DMS 273 (cell line): ENCODE measurements at regions not wholly inside any gene's neighbourhood (a gene's known extent, or its start where the extent isn't known, plus 50 kb on each side); places are given as distances from the start of the nearest gene placed in this dataset.
"Not testable (repeated sequence)": the region's sequence is repeated elsewhere in the genome, so short reads cannot be mapped to it uniquely, and the experiment has no call there.

Experiments
- DNase-seq: peaks from one replicate; lab custom pipeline; 2025; ENCODE audit not compliant: unreplicated experiment; lab: John Stamatoyannopoulos, UW

DNA sequence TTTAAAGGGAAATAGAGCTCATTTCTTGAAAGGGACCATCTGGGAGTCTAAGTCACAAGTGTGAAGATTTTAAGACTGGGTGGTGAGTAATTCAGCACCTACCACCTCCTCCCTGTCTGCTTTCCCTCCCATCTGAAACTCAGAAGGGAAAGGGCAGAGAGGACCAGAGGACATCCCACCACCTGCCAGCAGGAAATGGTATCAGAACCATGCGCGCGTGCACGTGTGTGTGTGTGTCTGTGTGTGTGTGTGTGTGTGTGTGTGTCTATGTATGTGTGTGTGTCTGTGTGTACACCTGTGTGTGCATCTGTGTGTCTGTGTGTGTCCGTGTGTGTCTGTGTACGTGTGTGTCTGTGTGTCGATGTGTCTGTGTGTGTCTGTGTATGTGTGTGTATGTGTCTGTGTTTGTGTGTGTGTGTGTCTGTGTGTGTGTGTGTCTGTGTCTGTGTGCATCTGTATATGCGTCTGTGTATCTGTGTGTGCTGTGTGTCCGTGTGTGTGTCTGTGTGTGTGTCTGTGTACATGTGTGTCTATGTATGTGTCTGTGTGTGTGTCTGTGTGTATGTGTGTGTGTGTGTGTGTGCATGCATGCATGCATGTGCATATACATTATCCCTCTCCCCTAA is 76.8 kb downstream of the ZFP36L2 start:
- DNase-seq, result no peak

DNA sequence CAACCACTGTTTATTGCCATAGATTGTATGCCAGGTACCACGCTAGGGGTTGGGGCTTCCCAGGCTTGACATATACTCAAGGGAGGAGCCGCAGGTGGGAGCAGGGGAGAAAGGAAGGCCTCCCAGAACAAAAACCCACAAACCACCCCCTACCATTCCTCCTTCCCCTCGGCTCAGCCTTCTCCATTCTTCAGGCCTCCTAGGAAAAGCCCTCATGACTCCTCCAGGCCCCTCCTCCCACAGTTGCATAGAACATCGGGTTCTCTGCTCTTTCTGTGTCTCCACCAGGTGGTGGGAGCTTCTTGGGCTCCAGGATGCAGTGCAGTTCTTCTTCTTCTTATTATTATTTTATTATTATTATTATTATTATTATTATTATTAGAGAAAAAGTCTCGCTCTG is 80.3 kb downstream of the ZFP36L2 start:
- DNase-seq, result no peak

DNA sequence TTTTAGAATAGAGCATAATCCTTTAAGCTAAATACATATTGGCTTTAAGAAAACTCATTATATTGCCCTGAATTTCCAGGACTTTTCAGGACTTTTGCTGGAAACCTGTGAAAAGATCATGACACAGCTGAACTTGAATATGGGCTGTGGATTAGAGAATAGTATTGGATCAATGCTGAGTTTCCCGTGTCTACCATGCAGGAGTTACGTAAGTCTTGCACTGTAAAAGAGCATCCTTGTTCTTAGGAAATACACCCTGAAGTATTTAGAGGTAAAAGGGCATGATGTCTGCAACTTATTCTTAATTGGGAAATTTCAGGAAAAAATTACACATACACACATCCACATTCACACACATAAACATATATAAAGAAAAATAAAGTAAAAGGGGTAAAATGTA is 82.1 kb downstream of the ZFP36L2 start:
- no peak for DNase-seq

DNA sequence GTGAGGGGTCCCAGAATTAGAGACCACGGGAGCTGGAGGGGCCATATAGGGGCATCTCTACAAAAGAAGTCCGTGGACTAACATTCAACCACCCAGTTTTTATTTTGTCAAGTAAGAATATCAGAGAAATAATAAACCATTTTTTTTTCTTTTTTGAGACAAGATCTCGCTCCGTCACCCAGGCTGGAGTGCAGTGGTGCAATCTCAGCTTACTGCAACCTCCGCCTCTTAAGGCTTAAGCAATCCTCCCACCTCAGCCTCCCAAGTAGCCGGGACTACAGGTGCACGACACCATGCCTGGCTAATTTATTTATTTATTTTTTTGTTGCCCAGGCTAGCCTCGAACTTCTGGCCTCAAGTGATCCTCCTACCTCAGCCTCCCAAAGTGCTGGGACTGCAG is 82.7 kb downstream of the ZFP36L2 start:
- no peak for DNase-seq

DNA sequence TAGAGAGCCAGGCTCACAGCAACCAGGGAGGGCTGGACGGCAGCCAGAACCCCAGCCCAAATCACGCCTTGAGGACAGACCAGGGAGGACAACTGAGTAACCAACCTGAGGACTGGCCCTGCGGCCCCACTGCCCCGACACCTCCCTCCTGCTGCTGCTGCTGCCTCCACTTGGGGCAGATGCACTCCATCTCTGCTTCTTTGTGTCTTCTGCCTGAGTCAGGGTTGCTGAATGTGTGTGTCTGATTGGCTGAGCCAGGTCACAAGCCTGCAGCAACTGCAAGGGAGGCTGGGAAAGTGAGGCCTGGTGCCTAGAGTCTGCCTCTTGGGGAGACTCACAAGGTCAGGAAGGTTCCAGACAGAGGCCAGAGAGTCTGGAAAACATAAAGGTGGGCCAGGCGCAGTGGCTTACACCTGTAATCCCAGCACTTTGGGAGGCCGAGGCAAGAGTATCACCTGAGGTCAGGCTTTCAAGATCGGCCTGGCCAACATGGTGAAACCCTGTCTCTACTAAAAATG is 83.4 kb downstream of the ZFP36L2 start:
- peak; percentile 17 for DNase-seq

DNA sequence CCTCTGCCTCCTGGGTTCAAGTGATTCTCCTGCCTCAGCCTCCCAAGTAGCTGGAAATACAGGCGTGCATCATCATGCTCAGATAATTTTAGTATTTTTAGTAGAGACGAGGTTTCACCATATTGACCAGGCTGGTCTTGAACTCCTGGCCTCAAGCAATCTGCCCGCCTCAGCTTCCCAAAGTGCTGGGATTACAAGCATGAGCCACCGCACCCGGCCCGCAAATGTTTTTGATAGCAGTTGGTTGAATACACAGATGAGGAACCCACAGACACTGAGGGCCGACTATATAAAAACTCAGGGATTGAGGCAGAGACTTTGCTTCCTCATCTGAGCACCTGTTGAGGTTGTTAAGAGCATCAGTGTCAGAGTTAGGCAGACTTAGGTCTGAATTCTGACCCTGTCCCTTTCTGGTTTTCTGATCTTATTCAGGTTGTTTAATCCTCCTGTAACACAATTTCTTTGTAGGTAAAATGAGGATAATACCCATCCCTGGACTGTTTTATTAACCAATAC is 84.7 kb downstream of the ZFP36L2 start:
- DNase-seq, result not testable (repeated sequence)

DNA sequence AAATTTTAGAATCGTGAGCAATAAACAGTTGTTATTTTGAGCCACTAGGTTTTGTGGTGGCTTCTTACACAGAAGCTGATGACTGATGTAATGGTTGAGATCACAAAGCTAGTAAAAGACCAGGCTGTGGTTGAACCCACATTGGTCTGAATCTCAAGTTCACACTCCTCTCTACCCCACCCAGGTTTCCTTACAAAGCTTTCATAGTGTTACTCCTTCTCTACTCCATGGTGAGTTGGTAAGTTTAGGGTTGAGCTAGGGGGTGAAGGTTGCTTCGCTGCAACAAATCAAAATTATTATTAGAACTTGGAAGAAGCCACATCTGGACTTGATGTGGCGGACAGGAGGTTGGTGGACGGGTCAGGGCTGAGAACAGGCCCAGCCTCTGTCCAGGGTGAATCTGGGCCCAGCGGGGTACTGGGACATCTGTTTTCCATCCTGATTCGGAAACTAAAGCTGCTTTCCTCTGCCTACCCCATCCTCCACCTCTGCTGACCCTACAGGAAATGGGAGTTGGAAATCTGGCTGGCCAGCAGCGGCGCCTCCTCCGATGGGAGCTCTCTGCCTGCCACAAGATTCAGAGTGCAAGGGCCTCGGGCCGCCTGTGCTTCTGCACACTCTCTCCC is 86.3 kb downstream of the ZFP36L2 start:
- no peak for DNase-seq

DNA sequence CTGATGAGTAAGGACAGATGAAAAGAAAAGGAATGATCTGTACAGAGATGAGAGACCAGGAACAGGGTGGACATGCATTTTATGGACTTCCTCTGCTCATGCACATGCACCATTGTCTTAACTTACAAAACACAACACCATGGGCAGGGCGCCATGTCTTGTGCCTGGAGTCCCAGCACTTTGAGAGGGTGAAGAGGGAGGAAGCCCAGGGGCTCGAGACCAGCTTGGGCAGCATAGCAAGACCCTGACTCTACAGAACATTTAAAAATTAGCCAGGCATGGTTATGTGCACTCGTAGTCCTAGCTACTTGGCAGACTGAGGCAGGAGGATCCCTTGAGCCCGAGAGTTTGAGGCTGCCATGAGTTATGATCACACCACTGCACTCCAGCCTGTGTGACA is 86.9 kb downstream of the ZFP36L2 start:
- no peak for DNase-seq

- DNase-seq, result no peak
Measured at GRCh38 chr2:43138441-43138840, 88.0 kb downstream of the ZFP36L2 start.

DNA sequence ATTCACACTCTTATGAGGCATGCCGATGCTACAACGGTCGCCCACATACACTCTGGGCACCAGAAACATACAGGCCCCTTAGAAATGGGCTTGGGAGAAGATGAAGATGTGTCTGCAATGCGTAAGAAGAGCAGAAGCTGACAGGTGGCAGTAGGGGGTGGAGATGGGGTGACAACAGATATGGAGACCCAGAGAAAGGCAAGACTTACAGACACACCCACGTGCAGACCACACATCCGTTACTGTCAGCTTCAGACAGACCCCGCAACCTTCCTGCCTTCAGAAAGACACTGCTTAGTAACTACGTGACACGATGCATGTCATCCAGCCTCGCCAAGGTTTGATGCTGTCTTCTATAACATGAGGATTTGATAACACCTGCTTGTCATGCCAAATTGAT is 89.5 kb downstream of the ZFP36L2 start:
- DNase-seq, result no peak

DNA sequence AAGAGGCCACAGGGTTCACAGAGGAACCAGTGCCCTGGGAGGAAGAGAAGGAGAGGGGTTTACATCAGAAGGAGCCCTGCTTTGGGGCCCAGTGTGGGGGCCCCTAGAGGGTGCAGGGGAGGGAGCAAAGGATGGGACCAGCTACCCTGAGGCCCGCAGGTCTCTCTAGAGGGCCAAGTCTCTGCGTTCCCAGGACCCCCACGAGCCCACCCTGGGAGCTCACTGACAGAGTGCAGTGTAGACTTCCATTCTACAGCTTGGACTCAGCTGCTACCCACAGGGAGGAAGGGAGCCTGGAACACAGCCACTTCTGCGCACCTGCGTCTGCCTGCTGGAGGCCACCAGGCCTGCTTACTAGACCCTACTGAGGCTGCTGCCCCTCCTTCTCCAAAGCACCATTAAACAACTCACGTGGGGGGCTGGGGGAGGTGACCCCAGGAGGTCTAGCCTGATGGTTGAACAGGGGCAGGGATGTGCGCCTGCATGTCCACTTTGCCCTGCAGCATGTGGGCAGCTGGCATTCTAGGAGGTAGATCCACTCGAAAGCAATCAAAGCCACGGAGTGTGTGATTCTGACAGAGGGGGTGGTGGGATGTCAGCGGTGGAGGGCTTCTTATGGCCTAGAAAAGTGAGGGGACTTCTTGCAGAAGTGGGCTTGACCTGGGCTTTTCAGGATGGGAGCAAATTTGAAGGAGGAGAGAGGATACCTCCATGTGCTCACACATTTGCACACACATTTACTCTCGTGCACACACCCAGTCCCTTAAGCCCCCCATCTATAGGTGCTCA is 90.2 kb downstream of the ZFP36L2 start:
- DNase-seq, result no peak

DNA sequence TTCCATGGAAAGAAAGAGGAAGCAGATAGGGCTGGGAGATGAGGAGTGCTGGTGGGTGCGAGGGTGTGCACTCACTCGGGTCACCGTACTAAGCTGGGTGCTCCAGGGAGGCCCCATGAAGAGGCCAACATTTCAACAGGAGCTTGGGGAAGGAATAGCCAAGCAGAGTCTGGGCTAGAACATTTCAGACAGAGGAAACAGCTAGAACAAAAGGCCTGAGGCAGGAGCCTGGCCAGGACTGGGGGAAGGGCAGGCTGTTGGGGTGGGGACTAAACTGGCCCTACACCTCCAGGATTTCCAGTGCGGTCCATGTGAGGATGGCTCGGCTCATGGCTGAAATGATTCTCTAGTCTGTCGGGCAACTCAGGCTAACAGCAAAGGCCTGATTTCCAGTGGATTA is 90.8 kb downstream of the ZFP36L2 start:
- DNase-seq, result no peak

GRCh38 chr2:43134571-43134889 is 91.9 kb downstream of the ZFP36L2 start:
- DNase-seq, result no peak

- DNase-seq, result no peak
Measured at GRCh38 chr2:43133708-43134570, 92.5 kb downstream of the ZFP36L2 start.

GRCh38 chr2:43133336-43133707 is 93.1 kb downstream of the ZFP36L2 start:
- no peak for DNase-seq

DNA sequence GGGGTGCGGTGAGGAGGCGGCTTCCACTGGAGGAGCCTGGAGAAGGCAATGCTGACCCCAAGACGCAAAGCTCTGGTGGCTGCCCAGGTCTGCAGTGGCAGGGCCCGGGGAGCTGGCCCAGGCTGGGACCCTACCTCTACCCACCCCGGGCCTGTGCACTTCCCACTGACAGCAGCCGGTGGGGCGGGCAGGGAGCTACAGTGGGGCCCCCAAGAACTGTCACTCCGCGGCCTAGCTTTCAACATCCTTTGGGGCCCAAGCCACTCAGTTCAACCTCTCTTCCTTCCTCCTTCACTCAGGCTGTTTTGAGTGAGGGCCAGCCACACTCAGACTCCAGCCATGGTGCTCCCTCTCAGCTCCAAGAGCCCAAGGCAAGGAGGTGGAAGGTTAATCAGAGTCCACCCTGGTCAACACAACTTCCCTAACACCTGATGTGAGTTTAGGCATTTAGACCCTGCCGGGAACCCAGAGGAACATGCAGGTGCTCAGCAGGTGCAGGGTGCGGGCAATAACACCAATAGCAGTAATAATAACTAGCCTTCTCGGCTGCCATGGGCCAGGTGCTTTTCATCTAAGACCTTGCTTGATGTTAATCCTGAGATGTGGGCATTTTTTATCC is 93.6 kb downstream of the ZFP36L2 start:
- DNase-seq, result no peak

DNA sequence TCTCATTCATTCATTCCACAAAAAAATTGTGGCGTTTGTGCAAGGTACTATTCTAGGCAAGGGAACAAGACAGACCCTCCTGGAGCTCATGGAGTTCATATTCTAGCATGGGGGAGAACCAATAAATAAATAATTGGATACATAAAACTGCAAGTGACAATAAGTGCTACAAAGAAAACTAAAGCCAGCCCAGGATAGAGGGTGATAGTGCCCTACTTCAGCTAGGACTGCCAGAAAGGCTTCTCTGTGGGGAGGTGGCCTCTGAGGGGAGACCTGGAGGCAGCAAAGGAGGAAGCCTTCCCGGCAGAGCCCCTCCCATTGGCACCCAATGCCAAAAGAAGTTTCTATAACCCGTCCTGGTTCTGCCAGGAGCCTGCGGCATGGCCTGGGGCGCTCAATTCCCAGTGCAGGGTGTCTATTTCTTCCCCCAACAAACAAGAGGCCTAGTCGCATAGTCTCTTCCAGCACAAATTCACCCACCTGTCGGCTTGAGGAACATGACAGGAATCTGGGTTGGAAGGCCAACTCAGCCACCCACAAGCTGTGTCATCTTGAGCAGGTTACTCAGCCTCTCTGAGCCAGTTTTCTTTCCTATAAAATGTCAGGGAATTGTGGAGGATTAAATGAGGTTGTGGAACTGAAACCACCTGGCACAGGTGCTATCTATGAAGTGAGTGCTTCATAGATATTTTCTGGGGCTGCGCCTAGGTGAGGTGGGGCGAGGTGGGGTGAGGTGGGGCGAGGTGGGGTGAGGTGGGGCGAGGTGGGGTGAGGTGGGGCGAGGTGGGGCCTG is 94.3 kb downstream of the ZFP36L2 start:
- DNase-seq, result no peak

DNA sequence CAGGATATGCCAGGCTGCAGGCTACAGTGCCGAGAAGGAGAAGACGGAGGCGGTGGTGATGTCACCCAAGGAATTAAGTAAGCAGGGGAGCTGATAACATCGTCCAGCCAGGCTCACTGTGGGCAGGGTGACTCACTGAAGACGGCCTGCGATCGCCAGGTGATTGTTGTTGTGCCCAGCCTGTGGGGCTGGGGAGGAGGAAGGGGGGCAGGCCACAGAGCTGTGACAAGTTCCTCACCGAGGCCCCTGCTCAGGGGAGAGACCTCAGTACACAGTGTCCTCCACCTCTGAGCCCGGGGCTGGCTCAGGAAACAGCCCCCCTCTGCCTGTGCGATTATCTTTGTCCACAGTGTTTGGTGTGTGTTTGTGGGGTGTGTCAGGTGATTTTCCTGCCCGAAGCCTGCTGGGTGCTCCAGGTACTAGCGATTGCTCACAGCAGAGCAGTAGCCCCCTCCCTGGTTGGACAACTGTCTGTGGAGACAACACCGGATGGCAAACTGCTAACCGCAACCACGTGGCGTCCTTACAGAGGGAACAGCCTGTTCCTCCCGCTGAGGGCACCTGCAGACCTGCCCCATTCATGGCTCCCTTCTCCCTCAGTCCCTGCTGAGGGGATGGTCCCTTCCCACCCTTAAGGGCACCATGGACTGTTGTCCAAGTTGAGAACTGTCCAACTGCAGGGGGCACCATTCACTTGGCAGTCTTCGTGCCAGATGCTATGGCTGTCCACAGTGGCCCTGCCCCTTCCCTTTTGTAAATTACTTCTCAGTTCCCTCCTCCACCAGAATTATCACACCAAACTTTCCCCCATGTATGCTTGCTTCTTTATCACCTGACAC is 95.1 kb downstream of the ZFP36L2 start:
- DNase-seq, result peak; percentile 72

DNA sequence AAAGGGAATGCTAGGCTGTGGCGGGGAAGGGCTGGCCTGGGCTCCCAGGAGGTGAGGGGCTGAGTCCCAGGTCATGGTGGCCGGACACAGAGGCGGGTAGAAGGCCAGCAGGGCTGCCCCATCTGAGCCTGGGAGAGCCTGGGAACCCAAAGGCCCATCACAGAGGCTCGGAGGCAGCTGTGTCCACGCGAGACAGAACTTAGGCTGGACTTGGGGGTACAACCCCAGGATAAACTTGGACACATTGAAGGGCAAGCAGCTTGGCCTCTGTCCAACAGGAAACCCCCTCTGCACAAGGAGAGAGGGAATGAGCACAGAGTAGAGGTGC is 95.9 kb downstream of the ZFP36L2 start:
- DNase-seq, result no peak
